HepG2 (cell line): ENCODE measurements at regions not wholly inside any gene's neighbourhood (a gene's known extent, or its start where the extent isn't known, plus 50 kb on each side); places are given as distances from the start of the nearest gene placed in this dataset.

Experiments used
- DMAP1 ChIP-seq: IDR thresholded peaks from 2 replicates; pipeline ENCODE4 v1.6.1; 2016
- KDM5A ChIP-seq: fragments of 200-600 bp; sonication (generic); IDR thresholded peaks from 2 replicates; pipeline ENCODE4 v1.7.0; 2018; ENCODE audit warnings: antibody characterized with exemption, mild to moderate bottlenecking, low read length, borderline replicate concordance
- KLF12 ChIP-seq: sonication (generic); formaldehyde crosslinking; IDR thresholded peaks from 2 replicates; pipeline ENCODE4 v1.4.0; 2020; ENCODE audit warnings: missing genetic modification reagents, borderline replicate concordance
- KMT2B ChIP-seq: IDR thresholded peaks from 2 replicates; pipeline ENCODE4 v1.6.1; 2016; ENCODE audit warnings: missing genetic modification reagents, missing compliant biosample characterization
- MEIS2 ChIP-seq: sonication (generic); formaldehyde crosslinking; IDR thresholded peaks from 2 replicates; pipeline ENCODE4 v1.9.0; 2021; ENCODE audit warnings: mild to moderate bottlenecking, missing genetic modification reagents
- NCOA2 ChIP-seq: sonication (generic); formaldehyde crosslinking; IDR thresholded peaks from 2 replicates; pipeline ENCODE4 v1.8.0; 2022; ENCODE audit warnings: inconsistent platforms
- PAF1 ChIP-seq: IDR thresholded peaks from 2 replicates; pipeline ENCODE4 v1.6.1; 2016; ENCODE audit warnings: missing genetic modification reagents, missing compliant biosample characterization
- SIN3A ChIP-seq: IDR thresholded peaks from 2 replicates; pipeline ENCODE4 v1.6.1; 2011; ENCODE audit warnings: low read depth, mild to moderate bottlenecking, control low read depth, low read length, borderline replicate concordance
- SPEN ChIP-seq: sonication (generic); formaldehyde crosslinking; IDR thresholded peaks from 2 replicates; pipeline ENCODE4 v1.5.1; 2020; ENCODE audit warnings: low read depth, mild to moderate bottlenecking, missing genetic modification reagents
- ZNF136 ChIP-seq: sonication (generic); formaldehyde crosslinking; IDR thresholded peaks from 2 replicates; pipeline ENCODE4 v1.8.1; 2022; ENCODE audit warnings: low read depth, mild to moderate bottlenecking, moderate library complexity, missing genetic modification reagents
- ZNF160 ChIP-seq: sonication (generic); formaldehyde crosslinking; IDR thresholded peaks from 2 replicates; pipeline ENCODE4 v1.8.0; 2022; ENCODE audit warnings: mild to moderate bottlenecking, inconsistent platforms, missing genetic modification reagents
- TF ChIP-seq, protein P1 (sequence below): sonication (generic); formaldehyde crosslinking; IDR thresholded peaks from 2 replicates; pipeline ENCODE4 v1.9.0; 2022; ENCODE audit warnings: missing genetic modification reagents, mild to moderate bottlenecking, borderline replicate concordance
- TF ChIP-seq, protein P2 (sequence below): sonication (generic); formaldehyde crosslinking; IDR thresholded peaks from 2 replicates; pipeline ENCODE4 v1.5.1; 2020; ENCODE audit warnings: missing genetic modification reagents, mild to moderate bottlenecking, borderline replicate concordance
- TF ChIP-seq, protein P3 (sequence below): sonication (generic); formaldehyde crosslinking; IDR thresholded peaks from 2 replicates; pipeline ENCODE4 v1.4.0; 2020; ENCODE audit warnings: missing genetic modification reagents, borderline replicate concordance
- TF ChIP-seq, protein P4 (sequence below): sonication (generic); formaldehyde crosslinking; IDR thresholded peaks from 2 replicates; pipeline ENCODE4 v1.8.1; 2022; ENCODE audit warnings: low read depth, mild to moderate bottlenecking, missing genetic modification reagents
- TF ChIP-seq, protein P5 (sequence below): sonication (generic); formaldehyde crosslinking; IDR thresholded peaks from 2 replicates; pipeline ENCODE4 v1.5.0; 2020; ENCODE audit warnings: mild to moderate bottlenecking, missing genetic modification reagents

DNA sequence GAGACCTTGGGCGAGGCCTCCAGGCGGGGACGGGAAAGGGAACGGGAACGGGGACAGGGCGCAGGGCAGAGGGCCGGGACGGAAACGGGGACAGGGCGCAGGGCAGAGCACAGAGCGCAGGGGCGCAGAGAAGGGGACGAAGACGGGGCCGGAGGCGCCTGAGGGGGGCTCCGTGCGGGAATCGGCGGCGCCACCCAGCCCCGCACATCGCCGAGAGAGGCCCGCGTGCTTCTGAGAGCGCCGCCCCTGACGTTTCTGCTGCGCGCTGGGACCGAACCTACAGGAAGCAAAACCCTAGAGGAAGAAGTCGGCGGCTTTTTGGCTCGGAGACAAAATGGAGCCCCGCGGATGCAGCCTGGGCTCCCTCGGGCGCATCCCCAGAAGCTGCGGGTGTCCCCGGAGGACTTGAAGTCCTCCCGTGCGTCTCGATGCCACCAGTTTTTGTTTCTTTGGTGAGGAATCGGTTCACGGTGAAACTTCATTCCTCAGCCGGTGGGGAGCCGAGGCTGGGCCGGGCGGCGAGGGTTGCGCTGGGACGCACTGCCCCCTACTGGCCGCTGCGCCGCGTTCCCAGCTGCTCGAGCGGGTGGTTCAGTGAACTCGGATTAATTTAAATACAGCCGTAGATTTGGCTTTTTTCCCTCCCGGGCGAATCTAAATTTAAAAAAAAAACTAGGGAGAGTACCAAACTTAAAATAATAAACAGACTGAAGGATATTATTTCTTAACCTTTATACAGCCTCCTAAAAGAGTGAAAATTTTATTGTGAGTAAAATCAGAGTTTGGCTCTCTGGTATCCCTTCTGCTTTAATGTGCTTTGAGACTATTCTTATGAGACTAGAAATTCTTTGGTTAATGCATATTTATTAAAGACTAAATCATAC is 350.0 kb upstream of the ARGLU1 start (continued):
- TF ChIP-seq, protein P1, sequence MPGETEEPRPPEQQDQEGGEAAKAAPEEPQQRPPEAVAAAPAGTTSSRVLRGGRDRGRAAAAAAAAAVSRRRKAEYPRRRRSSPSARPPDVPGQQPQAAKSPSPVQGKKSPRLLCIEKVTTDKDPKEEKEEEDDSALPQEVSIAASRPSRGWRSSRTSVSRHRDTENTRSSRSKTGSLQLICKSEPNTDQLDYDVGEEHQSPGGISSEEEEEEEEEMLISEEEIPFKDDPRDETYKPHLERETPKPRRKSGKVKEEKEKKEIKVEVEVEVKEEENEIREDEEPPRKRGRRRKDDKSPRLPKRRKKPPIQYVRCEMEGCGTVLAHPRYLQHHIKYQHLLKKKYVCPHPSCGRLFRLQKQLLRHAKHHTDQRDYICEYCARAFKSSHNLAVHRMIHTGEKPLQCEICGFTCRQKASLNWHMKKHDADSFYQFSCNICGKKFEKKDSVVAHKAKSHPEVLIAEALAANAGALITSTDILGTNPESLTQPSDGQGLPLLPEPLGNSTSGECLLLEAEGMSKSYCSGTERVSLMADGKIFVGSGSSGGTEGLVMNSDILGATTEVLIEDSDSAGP (CRISPR knock-in tag): peak; percentile 52; the same call in 1 of the 2 replicates
- TF ChIP-seq NCOA2 (CRISPR knock-in tag): no peak
- no peak for TF ChIP-seq PAF1
- no peak for TF ChIP-seq ZNF136
- no peak for TF ChIP-seq KMT2B (CRISPR knock-in tag)
- TF ChIP-seq MEIS2 (CRISPR knock-in tag): no peak
- no peak for TF ChIP-seq KDM5A
- TF ChIP-seq, protein P2, sequence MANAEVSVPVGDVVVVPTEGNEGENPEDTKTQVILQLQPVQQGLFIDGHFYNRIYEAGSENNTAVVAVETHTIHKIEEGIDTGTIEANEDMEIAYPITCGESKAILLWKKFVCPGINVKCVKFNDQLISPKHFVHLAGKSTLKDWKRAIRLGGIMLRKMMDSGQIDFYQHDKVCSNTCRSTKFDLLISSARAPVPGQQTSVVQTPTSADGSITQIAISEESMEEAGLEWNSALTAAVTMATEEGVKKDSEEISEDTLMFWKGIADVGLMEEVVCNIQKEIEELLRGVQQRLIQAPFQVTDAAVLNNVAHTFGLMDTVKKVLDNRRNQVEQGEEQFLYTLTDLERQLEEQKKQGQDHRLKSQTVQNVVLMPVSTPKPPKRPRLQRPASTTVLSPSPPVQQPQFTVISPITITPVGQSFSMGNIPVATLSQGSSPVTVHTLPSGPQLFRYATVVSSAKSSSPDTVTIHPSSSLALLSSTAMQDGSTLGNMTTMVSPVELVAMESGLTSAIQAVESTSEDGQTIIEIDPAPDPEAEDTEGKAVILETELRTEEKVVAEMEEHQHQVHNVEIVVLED (CRISPR knock-in tag): no peak
- no peak for TF ChIP-seq DMAP1 (CRISPR knock-in tag)
- no peak for TF ChIP-seq ZNF160 (CRISPR knock-in tag)
- TF ChIP-seq, protein P3, sequence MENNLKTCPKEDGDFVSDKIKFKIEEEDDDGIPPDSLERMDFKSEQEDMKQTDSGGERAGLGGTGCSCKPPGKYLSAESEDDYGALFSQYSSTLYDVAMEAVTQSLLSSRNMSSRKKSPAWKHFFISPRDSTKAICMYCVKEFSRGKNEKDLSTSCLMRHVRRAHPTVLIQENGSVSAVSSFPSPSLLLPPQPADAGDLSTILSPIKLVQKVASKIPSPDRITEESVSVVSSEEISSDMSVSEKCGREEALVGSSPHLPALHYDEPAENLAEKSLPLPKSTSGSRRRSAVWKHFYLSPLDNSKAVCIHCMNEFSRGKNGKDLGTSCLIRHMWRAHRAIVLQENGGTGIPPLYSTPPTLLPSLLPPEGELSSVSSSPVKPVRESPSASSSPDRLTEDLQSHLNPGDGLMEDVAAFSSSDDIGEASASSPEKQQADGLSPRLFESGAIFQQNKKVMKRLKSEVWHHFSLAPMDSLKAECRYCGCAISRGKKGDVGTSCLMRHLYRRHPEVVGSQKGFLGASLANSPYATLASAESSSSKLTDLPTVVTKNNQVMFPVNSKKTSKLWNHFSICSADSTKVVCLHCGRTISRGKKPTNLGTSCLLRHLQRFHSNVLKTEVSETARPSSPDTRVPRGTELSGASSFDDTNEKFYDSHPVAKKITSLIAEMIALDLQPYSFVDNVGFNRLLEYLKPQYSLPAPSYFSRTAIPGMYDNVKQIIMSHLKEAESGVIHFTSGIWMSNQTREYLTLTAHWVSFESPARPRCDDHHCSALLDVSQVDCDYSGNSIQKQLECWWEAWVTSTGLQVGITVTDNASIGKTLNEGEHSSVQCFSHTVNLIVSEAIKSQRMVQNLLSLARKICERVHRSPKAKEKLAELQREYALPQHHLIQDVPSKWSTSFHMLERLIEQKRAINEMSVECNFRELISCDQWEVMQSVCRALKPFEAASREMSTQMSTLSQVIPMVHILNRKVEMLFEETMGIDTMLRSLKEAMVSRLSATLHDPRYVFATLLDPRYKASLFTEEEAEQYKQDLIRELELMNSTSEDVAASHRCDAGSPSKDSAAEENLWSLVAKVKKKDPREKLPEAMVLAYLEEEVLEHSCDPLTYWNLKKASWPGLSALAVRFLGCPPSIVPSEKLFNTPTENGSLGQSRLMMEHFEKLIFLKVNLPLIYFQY (CRISPR knock-in tag): 0 out of 2 replicates have a peak, but pooled peaks have one; percentile 23
- TF ChIP-seq, protein P4, sequence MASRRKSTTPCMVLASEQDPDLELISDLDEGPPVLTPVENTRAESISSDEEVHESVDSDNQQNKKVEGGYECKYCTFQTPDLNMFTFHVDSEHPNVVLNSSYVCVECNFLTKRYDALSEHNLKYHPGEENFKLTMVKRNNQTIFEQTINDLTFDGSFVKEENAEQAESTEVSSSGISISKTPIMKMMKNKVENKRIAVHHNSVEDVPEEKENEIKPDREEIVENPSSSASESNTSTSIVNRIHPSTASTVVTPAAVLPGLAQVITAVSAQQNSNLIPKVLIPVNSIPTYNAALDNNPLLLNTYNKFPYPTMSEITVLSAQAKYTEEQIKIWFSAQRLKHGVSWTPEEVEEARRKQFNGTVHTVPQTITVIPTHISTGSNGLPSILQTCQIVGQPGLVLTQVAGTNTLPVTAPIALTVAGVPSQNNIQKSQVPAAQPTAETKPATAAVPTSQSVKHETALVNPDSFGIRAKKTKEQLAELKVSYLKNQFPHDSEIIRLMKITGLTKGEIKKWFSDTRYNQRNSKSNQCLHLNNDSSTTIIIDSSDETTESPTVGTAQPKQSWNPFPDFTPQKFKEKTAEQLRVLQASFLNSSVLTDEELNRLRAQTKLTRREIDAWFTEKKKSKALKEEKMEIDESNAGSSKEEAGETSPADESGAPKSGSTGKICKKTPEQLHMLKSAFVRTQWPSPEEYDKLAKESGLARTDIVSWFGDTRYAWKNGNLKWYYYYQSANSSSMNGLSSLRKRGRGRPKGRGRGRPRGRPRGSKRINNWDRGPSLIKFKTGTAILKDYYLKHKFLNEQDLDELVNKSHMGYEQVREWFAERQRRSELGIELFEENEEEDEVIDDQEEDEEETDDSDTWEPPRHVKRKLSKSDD (CRISPR knock-in tag): no peak
- no peak for TF ChIP-seq KLF12 (CRISPR knock-in tag)
- no peak for TF ChIP-seq SPEN (CRISPR knock-in tag)
- no peak for TF ChIP-seq SIN3A
- TF ChIP-seq, protein P5, sequence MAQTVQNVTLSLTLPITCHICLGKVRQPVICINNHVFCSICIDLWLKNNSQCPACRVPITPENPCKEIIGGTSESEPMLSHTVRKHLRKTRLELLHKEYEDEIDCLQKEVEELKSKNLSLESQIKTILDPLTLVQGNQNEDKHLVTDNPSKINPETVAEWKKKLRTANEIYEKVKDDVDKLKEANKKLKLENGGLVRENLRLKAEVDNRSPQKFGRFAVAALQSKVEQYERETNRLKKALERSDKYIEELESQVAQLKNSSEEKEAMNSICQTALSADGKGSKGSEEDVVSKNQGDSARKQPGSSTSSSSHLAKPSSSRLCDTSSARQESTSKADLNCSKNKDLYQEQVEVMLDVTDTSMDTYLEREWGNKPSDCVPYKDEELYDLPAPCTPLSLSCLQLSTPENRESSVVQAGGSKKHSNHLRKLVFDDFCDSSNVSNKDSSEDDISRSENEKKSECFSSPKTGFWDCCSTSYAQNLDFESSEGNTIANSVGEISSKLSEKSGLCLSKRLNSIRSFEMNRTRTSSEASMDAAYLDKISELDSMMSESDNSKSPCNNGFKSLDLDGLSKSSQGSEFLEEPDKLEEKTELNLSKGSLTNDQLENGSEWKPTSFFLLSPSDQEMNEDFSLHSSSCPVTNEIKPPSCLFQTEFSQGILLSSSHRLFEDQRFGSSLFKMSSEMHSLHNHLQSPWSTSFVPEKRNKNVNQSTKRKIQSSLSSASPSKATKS (CRISPR knock-in tag): no peak
